Neural cell (in vitro differentiated cells): ENCODE measurements at regions not wholly inside any gene's neighbourhood (a gene's known extent, or its start where the extent isn't known, plus 50 kb on each side); places are given as distances from the start of the nearest gene placed in this dataset.
"Not testable (repeated sequence)": the region's sequence is repeated elsewhere in the genome, so short reads cannot be mapped to it uniquely, and the experiment has no call there.

Experiments
- EZH2 ChIP-seq: fragments of 200-600, 300-800 bp; shearing (Covaris generic), sonication (generic); IDR thresholded peaks from 2 replicates; pipeline ENCODE4 v1.6.1; 2014; ENCODE audit warnings: antibody characterized with exemption, low read length, borderline replicate concordance, mild to moderate bottlenecking; ENCODE audit not compliant: insufficient read depth, poor library complexity, severe bottlenecking
- POLR2AphosphoS5 ChIP-seq: IDR thresholded peaks from 2 replicates; pipeline ENCODE4 v1.6.1; 2012
- RAD21 ChIP-seq: fragments of 450-650 bp; conservative IDR thresholded peaks from 2 replicates; pipeline ENCODE4 v1.6.1; 2014; ENCODE audit warnings: antibody characterized with exemption, mild to moderate bottlenecking, moderate library complexity
- TAF1 ChIP-seq: IDR thresholded peaks from 2 replicates; pipeline ENCODE4 v1.6.1; 2012; ENCODE audit warnings: low read depth
- TF ChIP-seq, protein P1 (sequence below): fragments of 450-650 bp; IDR thresholded peaks from 2 replicates; pipeline ENCODE4 v1.5.1; 2014; ENCODE audit warnings: antibody characterized with exemption, mild to moderate bottlenecking, moderate library complexity; ENCODE audit not compliant: poor library complexity, severe bottlenecking

DNA sequence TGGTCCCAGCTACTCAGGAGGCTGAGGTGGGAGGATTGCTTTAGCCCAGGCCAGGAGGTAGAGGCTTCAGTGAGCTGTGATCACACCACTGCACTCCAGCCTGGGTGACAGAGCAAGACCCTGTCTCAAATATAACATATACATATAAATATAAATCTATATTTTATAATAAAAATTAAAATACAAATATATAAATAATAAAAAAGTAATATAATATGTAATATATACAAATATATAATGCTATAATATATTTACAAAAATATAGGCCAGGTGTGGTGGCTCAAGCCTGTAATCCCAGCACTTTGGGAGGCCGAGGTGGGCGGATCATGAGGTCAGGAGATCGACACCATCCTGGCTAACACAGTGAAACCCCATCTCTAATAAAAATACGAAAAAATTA is 131.4 kb downstream of the MFAP3L start:
- TF ChIP-seq, protein P1, sequence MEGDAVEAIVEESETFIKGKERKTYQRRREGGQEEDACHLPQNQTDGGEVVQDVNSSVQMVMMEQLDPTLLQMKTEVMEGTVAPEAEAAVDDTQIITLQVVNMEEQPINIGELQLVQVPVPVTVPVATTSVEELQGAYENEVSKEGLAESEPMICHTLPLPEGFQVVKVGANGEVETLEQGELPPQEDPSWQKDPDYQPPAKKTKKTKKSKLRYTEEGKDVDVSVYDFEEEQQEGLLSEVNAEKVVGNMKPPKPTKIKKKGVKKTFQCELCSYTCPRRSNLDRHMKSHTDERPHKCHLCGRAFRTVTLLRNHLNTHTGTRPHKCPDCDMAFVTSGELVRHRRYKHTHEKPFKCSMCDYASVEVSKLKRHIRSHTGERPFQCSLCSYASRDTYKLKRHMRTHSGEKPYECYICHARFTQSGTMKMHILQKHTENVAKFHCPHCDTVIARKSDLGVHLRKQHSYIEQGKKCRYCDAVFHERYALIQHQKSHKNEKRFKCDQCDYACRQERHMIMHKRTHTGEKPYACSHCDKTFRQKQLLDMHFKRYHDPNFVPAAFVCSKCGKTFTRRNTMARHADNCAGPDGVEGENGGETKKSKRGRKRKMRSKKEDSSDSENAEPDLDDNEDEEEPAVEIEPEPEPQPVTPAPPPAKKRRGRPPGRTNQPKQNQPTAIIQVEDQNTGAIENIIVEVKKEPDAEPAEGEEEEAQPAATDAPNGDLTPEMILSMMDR, result not testable (repeated sequence)
- not testable (repeated sequence) for TF ChIP-seq EZH2, POLR2AphosphoS5, TAF1, RAD21
